ENCODE measurements at regions not wholly inside any gene's neighbourhood (a gene's known extent, or its start where the extent isn't known, plus 50 kb on each side); places are given as distances from the start of the nearest gene placed in this dataset.

DNA sequence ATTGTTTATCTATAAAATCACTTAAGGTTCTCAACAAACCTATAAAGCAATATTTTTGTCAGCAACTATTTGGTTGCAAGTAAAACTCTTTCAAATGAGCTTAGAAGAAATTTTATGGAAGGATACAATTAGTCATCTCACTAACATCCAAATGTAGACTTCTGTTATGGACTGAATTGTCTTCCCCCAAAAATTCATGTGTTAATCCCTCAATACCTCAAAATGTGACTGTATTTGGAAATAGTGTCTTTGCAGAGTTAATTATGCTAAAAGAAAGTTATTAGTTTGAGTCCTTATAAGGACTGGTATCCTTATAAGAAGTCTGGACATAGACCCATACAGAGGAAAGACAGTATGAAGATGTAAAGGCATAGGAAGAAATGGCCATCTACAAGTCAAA is 357.8 kb upstream of the PRMT6 start:
- Histone ChIP-seq H3K4me1 (ENCODE audit: insufficient read depth) (no peaks in the 10 kb centered on the region), H3K9me3 (no peaks in the 10 kb centered on the region), H3K4me3 (no peak overlapping the region), H3K27ac (no peak overlapping the region), H3K36me3 (no peaks in the 10 kb centered on the region), H3K27me3 (no peaks in the 10 kb centered on the region)
- intact Hi-C loops (cut with DNase I) = no loop called here
- TF ChIP-seq, protein P1, sequence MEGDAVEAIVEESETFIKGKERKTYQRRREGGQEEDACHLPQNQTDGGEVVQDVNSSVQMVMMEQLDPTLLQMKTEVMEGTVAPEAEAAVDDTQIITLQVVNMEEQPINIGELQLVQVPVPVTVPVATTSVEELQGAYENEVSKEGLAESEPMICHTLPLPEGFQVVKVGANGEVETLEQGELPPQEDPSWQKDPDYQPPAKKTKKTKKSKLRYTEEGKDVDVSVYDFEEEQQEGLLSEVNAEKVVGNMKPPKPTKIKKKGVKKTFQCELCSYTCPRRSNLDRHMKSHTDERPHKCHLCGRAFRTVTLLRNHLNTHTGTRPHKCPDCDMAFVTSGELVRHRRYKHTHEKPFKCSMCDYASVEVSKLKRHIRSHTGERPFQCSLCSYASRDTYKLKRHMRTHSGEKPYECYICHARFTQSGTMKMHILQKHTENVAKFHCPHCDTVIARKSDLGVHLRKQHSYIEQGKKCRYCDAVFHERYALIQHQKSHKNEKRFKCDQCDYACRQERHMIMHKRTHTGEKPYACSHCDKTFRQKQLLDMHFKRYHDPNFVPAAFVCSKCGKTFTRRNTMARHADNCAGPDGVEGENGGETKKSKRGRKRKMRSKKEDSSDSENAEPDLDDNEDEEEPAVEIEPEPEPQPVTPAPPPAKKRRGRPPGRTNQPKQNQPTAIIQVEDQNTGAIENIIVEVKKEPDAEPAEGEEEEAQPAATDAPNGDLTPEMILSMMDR (IDR thresholded peaks at IDR 0.05) = no peak
- TF ChIP-seq POLR2A (IDR thresholded peaks at IDR 0.05) = no peak
- no peak for DNase-seq

- H3K4me1 ChIP-seq (ENCODE audit: insufficient read depth) = no peaks in the 10 kb centered on the region
- no peak for DNase-seq
- H3K36me3 ChIP-seq = no peaks in the 10 kb centered on the region
- H3K9me3 ChIP-seq = no peaks in the 10 kb centered on the region
- intact Hi-C loops (cut with DNase I) = no loop called here
- no peak overlapping the region for H3K27ac ChIP-seq
- H3K27me3 ChIP-seq = no peaks in the 10 kb centered on the region
- no peak overlapping the region for H3K4me3 ChIP-seq
- TF ChIP-seq POLR2A (IDR thresholded peaks at IDR 0.05) (no peak), EP300 (IDR thresholded peaks at IDR 0.05) (no peak)
- TF ChIP-seq, protein P1 (IDR thresholded peaks at IDR 0.05) = no peak
Measured at GRCh38 chr1:106699433-106699832, 357.0 kb upstream of the PRMT6 start.

- Histone ChIP-seq H3K4me1 (ENCODE audit: insufficient read depth) (no peaks in the 10 kb centered on the region), H3K36me3 (no peaks in the 10 kb centered on the region), H3K9me3 (no peaks in the 10 kb centered on the region), H3K27ac (no peak overlapping the region), H3K4me3 (no peak overlapping the region), H3K27me3 (no peaks in the 10 kb centered on the region)
- TF ChIP-seq POLR2A (IDR thresholded peaks at IDR 0.05) (no peak), EP300 (IDR thresholded peaks at IDR 0.05) (no peak)
- TF ChIP-seq, protein P1 (IDR thresholded peaks at IDR 0.05) = no peak
- no peak for DNase-seq
- intact Hi-C loops (cut with DNase I) = no loop called here
Measured at GRCh38 chr1:106700211-106700610, 356.3 kb upstream of the PRMT6 start.

- TF ChIP-seq POLR2A (IDR thresholded peaks at IDR 0.05) (no peak), EP300 (IDR thresholded peaks at IDR 0.05) (no peak)
- TF ChIP-seq, protein P1 (IDR thresholded peaks at IDR 0.05) = no peak
- H3K36me3 ChIP-seq = no peaks in the 10 kb centered on the region
- no peak overlapping the region for H3K4me3 ChIP-seq
- H3K27me3 ChIP-seq = no peaks in the 10 kb centered on the region
- no peaks in the 10 kb centered on the region for H3K9me3 ChIP-seq
- H3K27ac ChIP-seq = no peak overlapping the region
- DNase-seq = no peak
- intact Hi-C loops (cut with DNase I) = no loop called here
- H3K4me1 ChIP-seq (ENCODE audit: insufficient read depth) = no peaks in the 10 kb centered on the region
Measured at GRCh38 chr1:106705971-106706370, 350.5 kb upstream of the PRMT6 start.

DNA sequence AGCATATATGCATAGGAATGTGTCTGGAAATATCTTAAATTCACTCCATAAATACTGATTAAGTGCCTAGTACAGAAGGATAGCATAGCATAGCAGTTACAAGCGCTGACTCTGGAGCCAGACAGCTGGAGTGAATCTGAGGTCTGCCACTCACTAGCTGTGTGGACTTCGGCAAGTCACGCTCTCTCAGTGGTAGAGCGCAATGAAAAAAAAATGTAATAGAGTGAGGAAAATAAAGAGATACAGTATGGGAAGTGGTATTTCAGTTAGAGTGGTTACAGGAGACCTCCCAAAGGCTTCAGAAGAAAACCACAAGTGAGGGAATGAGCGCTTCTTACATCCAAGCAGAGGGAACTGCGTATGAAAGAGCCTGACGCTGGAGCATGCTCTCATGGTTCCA is 338.9 kb upstream of the PRMT6 start:
- intact Hi-C loops (cut with DNase I) = no loop called here
- TF ChIP-seq EP300 (IDR thresholded peaks at IDR 0.05) (no peak), POLR2A (IDR thresholded peaks at IDR 0.05) (no peak)
- TF ChIP-seq, protein P1 (IDR thresholded peaks at IDR 0.05) = no peak
- Histone ChIP-seq H3K36me3 (no peaks in the 10 kb centered on the region), H3K27ac (no peak overlapping the region), H3K9me3 (no peaks in the 10 kb centered on the region), H3K4me1 (ENCODE audit: insufficient read depth) (no peaks in the 10 kb centered on the region), H3K4me3 (no peak overlapping the region), H3K27me3 (no peaks in the 10 kb centered on the region)
- 83 to 90% (median 89%) methylated on average over 7 of the region's 7 CpGs for WGBS, 3 donors
- DNase-seq = peak in 1 of 5 donors; percentile 14
